Immature natural killer cell (primary cell): ENCODE measurements at regions not wholly inside any gene's neighbourhood (a gene's known extent, or its start where the extent isn't known, plus 50 kb on each side); places are given as distances from the start of the nearest gene placed in this dataset.
"Not testable (repeated sequence)": the region's sequence is repeated elsewhere in the genome, so short reads cannot be mapped to it uniquely, and the experiment has no call there.

Experiments used
- DNase-seq, 3 donors: peaks; one replicate each; pipeline ENCODE4 v3.0.0; 2022; ENCODE audit warnings: mixed read lengths in 1 of 3
- H3K27ac Mint-ChIP-seq, 6 donors: one replicate each; pipeline ENCODE4 v1.8.0; 2020; ENCODE audit warnings: mixed read lengths in 6 of 6, mild to moderate bottlenecking in 5 of 6, inconsistent platforms in 4 of 6, moderate library complexity in 3 of 6
- H3K27me3 Mint-ChIP-seq, 3 donors: one replicate each; pipeline ENCODE4 v1.8.0; 2020 to 2021; ENCODE audit warnings: low read depth in 3 of 3, mild to moderate bottlenecking in 3 of 3, mixed read lengths in 3 of 3, moderate library complexity in 3 of 3, inconsistent platforms in 1 of 3
- H3K36me3 Mint-ChIP-seq, 3 donors: one replicate each; pipeline ENCODE4 v1.8.0; 2020; ENCODE audit warnings: mixed read lengths in 3 of 3, inconsistent platforms in 2 of 3, mild to moderate bottlenecking in 2 of 3
- H3K4me1 Mint-ChIP-seq, 2 donors: one replicate each; pipeline ENCODE4 v1.8.0; 2020; ENCODE audit warnings: inconsistent platforms in 2 of 2, mild to moderate bottlenecking in 2 of 2, mixed read lengths in 2 of 2, moderate library complexity in 1 of 2
- H3K4me3 Mint-ChIP-seq, 5 donors: one replicate each; pipeline ENCODE4 v1.8.0; 2020; ENCODE audit warnings: mild to moderate bottlenecking in 5 of 5, mixed read lengths in 5 of 5, inconsistent platforms in 3 of 5, moderate library complexity in 3 of 5
- H3K9me3 Mint-ChIP-seq, 6 donors: one replicate each; pipeline ENCODE4 v1.8.0; 2020; ENCODE audit warnings: mild to moderate bottlenecking in 6 of 6, mixed read lengths in 6 of 6, inconsistent platforms in 4 of 6, moderate library complexity in 3 of 6

DNA sequence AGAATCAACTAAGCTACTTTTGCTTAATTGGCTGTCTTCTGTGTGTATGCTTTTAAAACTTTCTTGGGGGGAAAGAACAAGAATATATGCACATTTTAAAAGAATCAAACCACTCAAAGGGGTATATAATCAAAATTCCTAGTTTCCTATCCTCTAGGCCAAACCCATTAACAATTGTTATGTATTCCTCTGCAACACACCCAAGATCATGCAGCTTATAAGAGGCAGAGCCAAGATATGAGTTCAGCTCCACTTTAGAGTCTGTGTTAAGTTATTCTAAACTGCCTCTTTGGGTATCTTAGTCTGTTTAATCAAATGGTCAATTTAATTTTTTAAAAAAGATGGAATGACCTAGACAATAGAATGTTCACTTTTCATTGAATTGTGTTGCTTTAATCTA is 326.1 kb upstream of the IL12A start:
- DNase-seq, result no peak
- Mint-ChIP-seq H3K4me1 (no peaks in the 10 kb centered on the region), H3K36me3 (no peaks in the 10 kb centered on the region), H3K4me3 (no peak overlapping the region), H3K27me3 (no peaks in the 10 kb centered on the region), H3K27ac (no peak overlapping the region), H3K9me3 (peaks cover 0 to 6% (median 1%) of the 10 kb centered on the region in 6 donors)

DNA sequence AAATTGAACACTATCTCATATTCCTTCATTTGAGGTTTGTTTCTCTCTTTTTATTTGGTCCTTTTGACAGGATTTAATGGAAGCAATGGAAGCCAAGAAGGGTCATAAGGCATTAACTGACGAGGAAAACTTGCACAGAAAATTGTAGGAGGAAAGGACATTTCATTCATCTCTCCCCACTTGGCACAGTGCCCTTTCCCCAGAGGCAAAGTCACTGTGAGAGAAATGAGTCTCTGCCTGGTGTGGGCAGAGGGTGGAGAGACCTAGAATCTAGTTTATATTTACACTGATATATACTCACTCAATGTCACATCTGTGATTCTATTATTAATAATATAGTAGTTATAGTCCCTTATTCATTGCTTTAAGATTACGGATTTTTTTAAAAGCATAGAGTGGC is 324.6 kb upstream of the IL12A start:
- DNase-seq, result no peak
- H3K9me3 Mint-ChIP-seq, result peaks cover 0 to 6% (median 1%) of the 10 kb centered on the region in 6 donors
- no peaks in the 10 kb centered on the region for H3K4me1 Mint-ChIP-seq
- no peaks in the 10 kb centered on the region for H3K27me3 Mint-ChIP-seq
- no peak overlapping the region for H3K27ac Mint-ChIP-seq
- H3K4me3 Mint-ChIP-seq, result no peak overlapping the region
- H3K36me3 Mint-ChIP-seq, result no peaks in the 10 kb centered on the region

- Mint-ChIP-seq H3K36me3 (no peaks in the 10 kb centered on the region), H3K27ac (no peak overlapping the region), H3K4me3 (no peak overlapping the region), H3K9me3 (peaks cover 0 to 6% (median 1%) of the 10 kb centered on the region in 6 donors), H3K4me1 (no peaks in the 10 kb centered on the region), H3K27me3 (peaks cover 0 to 2% (median 0%) of the 10 kb centered on the region in 3 donors)
- DNase-seq, result no peak
Observed at GRCh38 chr3:159664653-159665052, 324.0 kb upstream of the IL12A start.

DNA sequence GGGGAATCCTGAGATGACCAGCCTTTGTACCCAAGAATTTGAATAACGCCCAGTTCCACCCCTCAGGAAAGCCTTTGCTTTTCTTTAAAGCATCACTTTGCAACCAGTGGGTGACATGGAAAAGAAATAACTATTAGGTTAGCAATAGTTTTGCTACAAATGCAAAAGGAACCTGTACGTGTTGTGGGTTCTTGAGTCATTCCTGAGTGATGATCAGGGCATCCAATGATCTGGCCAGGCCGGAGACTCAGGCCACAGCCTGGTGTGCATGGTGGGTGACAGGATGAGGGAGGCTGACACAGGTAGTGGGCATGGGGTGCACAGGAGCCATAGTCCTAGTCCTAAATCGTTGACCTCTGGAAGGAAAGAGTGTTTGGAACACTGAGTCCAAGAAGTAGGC is 321.4 kb upstream of the IL12A start:
- H3K27me3 Mint-ChIP-seq, result peaks cover 0 to 4% (median 0%) of the 10 kb centered on the region in 3 donors
- peaks cover 0 to 2% (median 0%) of the 10 kb centered on the region in 6 donors for H3K9me3 Mint-ChIP-seq
- H3K4me1 Mint-ChIP-seq, result no peaks in the 10 kb centered on the region
- no peak overlapping the region for H3K27ac Mint-ChIP-seq
- no peak for DNase-seq
- no peaks in the 10 kb centered on the region for H3K36me3 Mint-ChIP-seq
- H3K4me3 Mint-ChIP-seq, result no peak overlapping the region

- DNase-seq, result no peak
- Mint-ChIP-seq H3K4me1 (no peaks in the 10 kb centered on the region), H3K36me3 (no peaks in the 10 kb centered on the region)
Observed at GRCh38 chr3:159668461-159668860, 320.2 kb upstream of the IL12A start.

GRCh38 chr3:159668990-159669476 is 319.6 kb upstream of the IL12A start:
- Mint-ChIP-seq H3K9me3 (peaks cover 0 to 4% (median 0%) of the 10 kb centered on the region in 6 donors), H3K4me1 (no peaks in the 10 kb centered on the region)

More at GRCh38 chr3:159668461-159668860, 320.2 kb upstream of the IL12A start:
- Mint-ChIP-seq H3K9me3 (peaks cover 0 to 4% (median 0%) of the 10 kb centered on the region in 6 donors), H3K27me3 (peaks cover 0 to 4% (median 0%) of the 10 kb centered on the region in 3 donors), H3K27ac (no peak overlapping the region), H3K4me3 (no peak overlapping the region)

DNA sequence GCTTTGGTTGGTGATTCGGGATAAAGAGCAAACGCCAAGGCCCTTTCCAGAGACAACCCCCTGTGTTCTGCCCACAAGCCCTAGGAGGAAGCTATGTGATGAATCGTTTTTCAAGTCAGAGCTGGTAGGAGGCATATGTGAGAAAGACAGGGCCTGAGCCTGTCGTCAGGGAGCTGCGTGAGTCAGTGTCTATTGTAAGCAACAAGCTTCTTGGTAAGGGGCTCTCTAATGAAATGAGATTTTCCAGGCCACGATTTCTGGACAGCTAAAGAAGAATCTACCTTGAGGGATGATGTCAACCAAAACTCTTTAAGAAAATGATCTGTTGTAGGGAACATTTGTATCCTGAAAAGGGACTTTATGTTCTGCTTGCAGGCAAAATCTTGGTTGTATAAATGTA is 318.9 kb upstream of the IL12A start:
- Mint-ChIP-seq H3K27ac (no peak overlapping the region), H3K9me3 (peaks cover 0 to 4% (median 0%) of the 10 kb centered on the region in 6 donors), H3K36me3 (no peaks in the 10 kb centered on the region), H3K4me3 (no peak overlapping the region), H3K27me3 (peaks cover 0 to 4% (median 0%) of the 10 kb centered on the region in 3 donors), H3K4me1 (no peaks in the 10 kb centered on the region)
- no peak for DNase-seq

More at GRCh38 chr3:159668990-159669476, 319.6 kb upstream of the IL12A start:
- Mint-ChIP-seq H3K27ac (no peak overlapping the region), H3K36me3 (no peaks in the 10 kb centered on the region), H3K4me3 (no peak overlapping the region), H3K27me3 (peaks cover 0 to 4% (median 0%) of the 10 kb centered on the region in 3 donors)
- DNase-seq, result no peak

GRCh38 chr3:159672728-159673688 is 315.6 kb upstream of the IL12A start:
- H3K27me3 Mint-ChIP-seq, result peaks cover 0 to 8% (median 3%) of the 10 kb centered on the region in 3 donors
- DNase-seq, result no peak
- no peaks in the 10 kb centered on the region for H3K36me3 Mint-ChIP-seq
- H3K9me3 Mint-ChIP-seq, result peaks cover 0 to 2% (median 0%) of the 10 kb centered on the region in 6 donors
- no peak overlapping the region for H3K27ac Mint-ChIP-seq
- H3K4me3 Mint-ChIP-seq, result no peak overlapping the region
- H3K4me1 Mint-ChIP-seq, result no peaks in the 10 kb centered on the region

- H3K36me3 Mint-ChIP-seq, result no peaks in the 10 kb centered on the region
- peaks cover 0 to 2% (median 0%) of the 10 kb centered on the region in 6 donors for H3K9me3 Mint-ChIP-seq
- DNase-seq, result no peak
- no peaks in the 10 kb centered on the region for H3K4me1 Mint-ChIP-seq
- H3K4me3 Mint-ChIP-seq, result no peak overlapping the region
- H3K27ac Mint-ChIP-seq, result no peak overlapping the region
- H3K27me3 Mint-ChIP-seq, result peaks cover 0 to 6% (median 3%) of the 10 kb centered on the region in 3 donors
Observed at GRCh38 chr3:159674583-159674982, 314.1 kb upstream of the IL12A start.

DNA sequence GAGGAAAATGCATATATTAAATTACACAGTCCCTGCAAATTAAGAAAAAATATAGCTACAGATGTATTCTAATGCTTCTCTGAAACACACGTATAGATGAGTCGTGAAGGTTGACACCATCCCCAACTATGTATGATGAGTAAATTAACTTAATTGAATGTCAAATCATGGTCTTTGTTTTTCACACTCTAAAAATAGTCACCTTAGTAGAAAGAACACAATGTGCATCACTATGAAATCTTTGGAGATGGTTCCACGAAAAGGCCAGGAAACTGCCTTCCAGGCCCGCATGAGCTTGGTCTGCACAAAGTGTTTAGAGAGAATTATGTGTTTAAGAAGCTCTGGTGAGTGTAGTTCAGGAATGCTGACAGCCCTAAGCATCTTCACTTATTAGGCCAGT is 313.4 kb upstream of the IL12A start:
- Mint-ChIP-seq H3K27me3 (peaks cover 0 to 3% (median 3%) of the 10 kb centered on the region in 3 donors), H3K4me1 (no peaks in the 10 kb centered on the region), H3K36me3 (no peaks in the 10 kb centered on the region), H3K4me3 (no peak overlapping the region), H3K27ac (no peak overlapping the region), H3K9me3 (peaks cover 0 to 3% (median 1%) of the 10 kb centered on the region in 6 donors)
- DNase-seq, result no peak

GRCh38 chr3:159679900-159680299 is 308.7 kb upstream of the IL12A start:
- H3K27ac Mint-ChIP-seq, result no peak overlapping the region
- H3K4me1 Mint-ChIP-seq, result no peaks in the 10 kb centered on the region
- peaks cover 0 to 6% (median 3%) of the 10 kb centered on the region in 3 donors for H3K27me3 Mint-ChIP-seq
- H3K9me3 Mint-ChIP-seq, result peaks cover 0 to 6% (median 1%) of the 10 kb centered on the region in 6 donors
- H3K36me3 Mint-ChIP-seq, result no peaks in the 10 kb centered on the region
- H3K4me3 Mint-ChIP-seq, result no peak overlapping the region
- no peak for DNase-seq

DNA sequence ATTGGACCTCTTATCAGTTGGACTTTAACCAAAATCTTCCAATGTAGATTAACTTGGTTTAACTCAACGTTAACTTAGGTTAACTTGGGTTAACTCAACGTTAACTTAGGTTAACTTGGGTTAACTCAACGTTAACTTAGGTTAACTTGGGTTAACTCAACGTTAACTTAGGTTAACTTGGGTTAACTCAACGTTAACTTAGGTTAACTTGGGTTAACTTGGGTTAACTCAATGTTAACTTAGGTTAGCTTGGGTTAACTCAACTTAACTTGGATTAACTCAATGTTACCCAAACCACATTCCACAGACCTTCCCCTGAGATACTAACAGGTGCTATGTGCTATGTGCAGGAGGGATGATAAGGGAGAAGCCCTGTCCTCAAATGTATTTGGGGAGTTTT is 306.9 kb upstream of the IL12A start:
- not testable (repeated sequence) for H3K9me3 Mint-ChIP-seq, H3K4me3 Mint-ChIP-seq, H3K27me3 Mint-ChIP-seq, DNase-seq, H3K27ac Mint-ChIP-seq, H3K4me1 Mint-ChIP-seq, H3K36me3 Mint-ChIP-seq

- Mint-ChIP-seq H3K4me3 (no peak overlapping the region), H3K9me3 (peaks cover 4 to 11% (median 8%) of the 10 kb centered on the region in 6 donors), H3K36me3 (no peaks in the 10 kb centered on the region), H3K4me1 (no peaks in the 10 kb centered on the region), H3K27me3 (peaks cover 0 to 4% (median 2%) of the 10 kb centered on the region in 3 donors), H3K27ac (no peak overlapping the region)
- no peak for DNase-seq
Observed at GRCh38 chr3:159685801-159686200, 302.8 kb upstream of the IL12A start.

- Mint-ChIP-seq H3K36me3 (no peaks in the 10 kb centered on the region), H3K27me3 (peaks cover 0 to 4% (median 0%) of the 10 kb centered on the region in 3 donors), H3K4me1 (no peaks in the 10 kb centered on the region), H3K27ac (no peak overlapping the region), H3K9me3 (peaks cover under 1 to 13% (median 6%) of the 10 kb centered on the region in 6 donors), H3K4me3 (no peak overlapping the region)
- no peak for DNase-seq
Observed at GRCh38 chr3:159693226-159693625, 295.4 kb upstream of the IL12A start.
